Lower leg skin (tissue), 4 donors: ENCODE measurements at regions not wholly inside any gene's neighbourhood (a gene's known extent, or its start where the extent isn't known, plus 50 kb on each side); places are given as distances from the start of the nearest gene placed in this dataset.

ENCODE experiments used
- DNase-seq, 2 donors: peaks; one replicate each; pipeline ENCODE4 v3.0.0-alpha.2; 2019; ENCODE audit warnings: low spot score in 2 of 2
- H3K4me3 ChIP-seq: fragments of 200-600 bp; sonication (generic); 2 replicates; pipeline ENCODE4 v1.5.1; 2017; ENCODE audit warnings: mild to moderate bottlenecking, low read depth; ENCODE audit not compliant: poor library complexity, severe bottlenecking
- CTCF ChIP-seq, 3 donors: fragments of 450-650 bp; IDR thresholded peaks; one replicate each; pipeline ENCODE4 v1.5.1; 2016; ENCODE audit warnings: antibody characterized with exemption in 3 of 3, mild to moderate bottlenecking in 3 of 3, moderate library complexity in 2 of 3
- POLR2A ChIP-seq, 2 donors: fragments of 450-650 bp; IDR thresholded peaks; one replicate each; pipeline ENCODE4 v1.6.1; 2016 to 2017; ENCODE audit warnings: antibody characterized with exemption in 2 of 2, mild to moderate bottlenecking in 1 of 2, moderate library complexity in 1 of 2
- WGBS, 2 donors: methylation state at CpG; one replicate each; pipeline ENCODE4 v1.1.5; 2018; 5-methylcytosine and 5-hydroxymethylcytosine counted together
- intact Hi-C: fragments of 100-400 bp; cut with DNase I; formaldehyde crosslinking; loops from one replicate; pipeline ENCODE4 v1.15.0; 2023; ENCODE audit warnings: low total_unique reads

DNA sequence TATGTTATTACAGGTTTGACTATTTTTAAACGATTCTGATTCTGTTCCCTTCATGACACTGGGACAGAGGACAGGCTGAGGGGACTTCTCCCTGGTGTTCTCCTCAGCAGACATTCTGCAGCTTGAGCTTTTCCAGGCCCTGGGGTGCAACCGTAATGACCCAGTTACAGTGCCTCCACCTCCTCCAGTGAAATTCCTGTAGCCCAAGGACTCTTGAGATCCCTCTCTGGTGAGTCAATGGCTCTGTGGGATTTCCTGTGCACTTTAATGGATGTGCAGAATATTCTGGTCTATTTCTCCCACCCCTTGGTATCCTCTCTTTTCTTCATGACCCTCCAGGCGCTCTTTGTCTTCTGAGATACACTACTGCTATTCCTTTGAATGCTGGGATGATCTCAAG lies 319.3 kb downstream of the INHBA start:
- H3K4me3 ChIP-seq = no peak overlapping the region
- no peak for DNase-seq
- TF ChIP-seq CTCF (IDR thresholded peaks at IDR 0.05) (no peak), POLR2A (IDR thresholded peaks at IDR 0.05) (no peak)
- intact Hi-C loops = no loop called here
- 59 to 72% methylated on average over 3 of the region's 3 CpGs for WGBS, 2 donors

GRCh38 chr7:41378156-41378555 lies 324.7 kb downstream of the INHBA start:
- intact Hi-C loops = no loop called here
- 75% methylated on average over 2 of the region's 2 CpGs for WGBS, 2 donors
- TF ChIP-seq CTCF (IDR thresholded peaks at IDR 0.05) = no peak
- no peak for TF ChIP-seq POLR2A (IDR thresholded peaks at IDR 0.05)
- H3K4me3 ChIP-seq = no peak overlapping the region
- DNase-seq = no peak

DNA sequence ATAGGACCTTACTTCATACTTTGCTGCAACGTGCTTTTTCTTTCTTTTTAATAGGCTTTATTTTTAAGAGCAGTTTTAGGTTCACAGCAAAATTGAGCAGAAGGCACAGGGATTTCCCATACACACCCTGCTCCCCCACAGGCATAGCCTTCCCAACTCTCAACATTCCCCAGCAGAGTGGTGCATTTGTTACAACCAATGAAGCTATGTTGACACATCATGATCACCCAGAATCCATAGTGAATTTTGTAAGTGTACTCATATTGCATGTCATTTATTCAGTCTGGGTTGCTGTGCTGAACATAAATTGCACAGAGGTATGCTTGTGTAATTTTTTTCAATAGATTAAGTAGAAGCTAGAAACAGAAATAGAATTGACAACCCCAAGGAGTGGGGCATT lies 327.3 kb downstream of the INHBA start:
- H3K4me3 ChIP-seq = no peak overlapping the region
- TF ChIP-seq CTCF (IDR thresholded peaks at IDR 0.05) (no peak), POLR2A (IDR thresholded peaks at IDR 0.05) (no peak)
- intact Hi-C loops = no loop called here
- no peak for DNase-seq
- 75 to 88% methylated on average over 1 of the region's 1 CpG for WGBS, 2 donors

DNA sequence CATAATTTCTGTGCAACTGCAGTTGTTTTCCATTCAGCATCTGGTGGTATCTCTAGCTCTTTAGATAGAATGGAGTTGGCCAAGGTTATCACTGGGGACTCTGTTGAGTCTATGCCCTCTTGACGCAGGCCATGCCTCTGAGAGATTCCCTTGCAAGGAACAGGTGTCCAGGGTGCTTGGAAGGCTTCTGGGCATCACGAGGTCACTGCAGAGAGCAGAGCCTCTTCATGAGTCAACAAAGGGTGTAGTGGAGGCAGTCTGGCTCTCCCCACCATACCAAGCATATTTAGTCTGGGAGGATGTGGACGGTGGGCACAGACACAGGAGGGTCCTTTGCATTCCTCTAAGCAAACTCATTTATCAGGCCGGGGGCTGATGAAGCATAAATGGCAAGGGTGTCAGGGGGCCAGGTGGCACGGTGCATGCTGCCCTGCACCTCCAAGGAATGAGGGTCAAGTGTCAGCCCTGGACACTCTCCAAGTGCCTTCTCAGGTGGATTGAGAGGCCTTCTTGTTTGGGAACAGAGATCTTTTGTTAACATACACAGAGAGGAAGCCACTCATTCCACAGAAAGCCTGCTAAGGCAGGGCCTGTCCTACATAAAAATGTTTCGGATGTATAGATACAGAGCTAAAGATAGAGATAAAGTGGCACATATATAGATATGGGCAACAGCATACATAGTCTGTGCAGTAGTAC lies 328.6 kb downstream of the INHBA start:
- DNase-seq = no peak
- intact Hi-C loops = no loop called here
- WGBS, 2 donors = 92 to 94% methylated on average over 6 of the region's 6 CpGs
- TF ChIP-seq CTCF (IDR thresholded peaks at IDR 0.05) (no peak), POLR2A (IDR thresholded peaks at IDR 0.05) (no peak)
- H3K4me3 ChIP-seq = no peak overlapping the region

GRCh38 chr7:41367967-41368882 lies 334.7 kb downstream of the INHBA start:
- TF ChIP-seq POLR2A (IDR thresholded peaks at IDR 0.05) (no peak), CTCF (IDR thresholded peaks at IDR 0.05) (no peak)
- WGBS, 2 donors = 73 to 77% methylated on average over 11 of the region's 11 CpGs
- intact Hi-C loops = no loop called here
- DNase-seq = no peak
- no peak overlapping the region for H3K4me3 ChIP-seq
